ENCODE measurements at regions not wholly inside any gene's neighbourhood (a gene's known extent, or its start where the extent isn't known, plus 50 kb on each side); places are given as distances from the start of the nearest gene placed in this dataset.
"Not testable (repeated sequence)": the region's sequence is repeated elsewhere in the genome, so short reads cannot be mapped to it uniquely, and the experiment has no call there.

- no peak for DNase-seq
Measured at GRCh38 chr18:52130624-52131301, 209.2 kb upstream of the DCC start.

- DNase-seq, result no peak
Measured at GRCh38 chr18:52131845-52132244, 208.2 kb upstream of the DCC start.

GRCh38 chr18:52136532-52136931 is 203.5 kb upstream of the DCC start:
- DNase-seq, result no peak

- no peak for DNase-seq
Measured at GRCh38 chr18:52140986-52141385, 199.0 kb upstream of the DCC start.

GRCh38 chr18:52150050-52150449 is 189.9 kb upstream of the DCC start:
- no peak for DNase-seq

- DNase-seq, result no peak
Measured at GRCh38 chr18:52152036-52152435, 188.0 kb upstream of the DCC start.

GRCh38 chr18:52156166-52156565 is 183.8 kb upstream of the DCC start:
- DNase-seq, result no peak

- no peak for DNase-seq
Measured at GRCh38 chr18:52160636-52161035, 179.4 kb upstream of the DCC start.

GRCh38 chr18:52163478-52163877 is 176.5 kb upstream of the DCC start:
- DNase-seq, result no peak

GRCh38 chr18:52168131-52168530 is 171.9 kb upstream of the DCC start:
- not testable (repeated sequence) for DNase-seq

GRCh38 chr18:52174220-52174619 is 165.8 kb upstream of the DCC start:
- no peak for DNase-seq

GRCh38 chr18:52175406-52175805 is 164.6 kb upstream of the DCC start:
- no peak for DNase-seq

GRCh38 chr18:52183107-52183506 is 156.9 kb upstream of the DCC start:
- no peak for DNase-seq

- DNase-seq, result no peak
Measured at GRCh38 chr18:52190195-52190594, 149.8 kb upstream of the DCC start.

GRCh38 chr18:52190631-52191030 is 149.4 kb upstream of the DCC start:
- no peak for DNase-seq

GRCh38 chr18:52200406-52200805 is 139.6 kb upstream of the DCC start:
- DNase-seq, result no peak

- DNase-seq, result no peak
Measured at GRCh38 chr18:52200921-52201663, 138.9 kb upstream of the DCC start.

GRCh38 chr18:52208646-52209045 is 131.4 kb upstream of the DCC start:
- no peak for DNase-seq

- no peak for DNase-seq
Measured at GRCh38 chr18:52216109-52216508, 123.9 kb upstream of the DCC start.

- DNase-seq, result no peak
Measured at GRCh38 chr18:52216666-52217065, 123.3 kb upstream of the DCC start.

GRCh38 chr18:52219102-52219501 is 120.9 kb upstream of the DCC start:
- no peak for DNase-seq

GRCh38 chr18:52220062-52220591 is 119.9 kb upstream of the DCC start:
- no peak for DNase-seq

GRCh38 chr18:52222211-52222610 is 117.8 kb upstream of the DCC start:
- DNase-seq, result no peak

- no peak for DNase-seq
Measured at GRCh38 chr18:52227536-52227935, 112.5 kb upstream of the DCC start.

- DNase-seq, result no peak
Measured at GRCh38 chr18:52228166-52228565, 111.8 kb upstream of the DCC start.

Measured in NCI-H1092 treated with DMSO at 0.1 percent for 48 hours (cell line).